GM12878 (cell line): ENCODE measurements at regions not wholly inside any gene's neighbourhood (a gene's known extent, or its start where the extent isn't known, plus 50 kb on each side); places are given as distances from the start of the nearest gene placed in this dataset.

ENCODE experiments used
- EZH2 ChIP-seq: IDR thresholded peaks from 2 replicates; pipeline ENCODE4 v1.6.1; 2012; ENCODE audit warnings: low read depth, mild to moderate bottlenecking, control low read depth, inconsistent platforms, low read length, borderline replicate concordance; ENCODE audit not compliant: control insufficient read depth
- GABPA ChIP-seq: IDR thresholded peaks from 2 replicates; pipeline ENCODE4 v1.6.1; 2014; ENCODE audit warnings: antibody characterized with exemption, low read depth, mild to moderate bottlenecking, inconsistent platforms
- HCFC1 ChIP-seq: fragments of 150-350 bp; IDR thresholded peaks from 2 replicates; pipeline ENCODE4 v1.6.1; 2014; ENCODE audit warnings: low read length
- JUND ChIP-seq: IDR thresholded peaks from 2 replicates; pipeline ENCODE4 v1.6.1; 2012; ENCODE audit warnings: low read depth, mild to moderate bottlenecking, low read length, improper control_type of control experiment, moderate library complexity
- SIN3A ChIP-seq: IDR thresholded peaks from 2 replicates; pipeline ENCODE4 v1.6.1; 2012; ENCODE audit warnings: low read depth, low read length, improper control_type of control experiment
- TF ChIP-seq, protein P1 (sequence below), 3 experiments: IDR thresholded peaks in 2 of 3; conservative IDR thresholded peaks in 1 of 3; 2 replicates each; pipeline ENCODE4 v1.5.1; 2011; ENCODE audit warnings: low read depth in 3 of 3, low read length in 3 of 3, mild to moderate bottlenecking in 3 of 3, control low read depth in 2 of 3, moderate library complexity in 2 of 3, inconsistent platforms in 1 of 3, mixed read lengths in 1 of 3; ENCODE audit not compliant: control insufficient read depth in 2 of 3, insufficient read depth in 1 of 3; ENCODE audit errors: extremely low read depth in 1 of 3
- TF ChIP-seq, protein P2 (sequence below): IDR thresholded peaks from 2 replicates; pipeline ENCODE4 v1.6.1; 2012; ENCODE audit warnings: mild to moderate bottlenecking, low read depth, low read length

- TF ChIP-seq EZH2 = no peak
- TF ChIP-seq, protein P1, sequence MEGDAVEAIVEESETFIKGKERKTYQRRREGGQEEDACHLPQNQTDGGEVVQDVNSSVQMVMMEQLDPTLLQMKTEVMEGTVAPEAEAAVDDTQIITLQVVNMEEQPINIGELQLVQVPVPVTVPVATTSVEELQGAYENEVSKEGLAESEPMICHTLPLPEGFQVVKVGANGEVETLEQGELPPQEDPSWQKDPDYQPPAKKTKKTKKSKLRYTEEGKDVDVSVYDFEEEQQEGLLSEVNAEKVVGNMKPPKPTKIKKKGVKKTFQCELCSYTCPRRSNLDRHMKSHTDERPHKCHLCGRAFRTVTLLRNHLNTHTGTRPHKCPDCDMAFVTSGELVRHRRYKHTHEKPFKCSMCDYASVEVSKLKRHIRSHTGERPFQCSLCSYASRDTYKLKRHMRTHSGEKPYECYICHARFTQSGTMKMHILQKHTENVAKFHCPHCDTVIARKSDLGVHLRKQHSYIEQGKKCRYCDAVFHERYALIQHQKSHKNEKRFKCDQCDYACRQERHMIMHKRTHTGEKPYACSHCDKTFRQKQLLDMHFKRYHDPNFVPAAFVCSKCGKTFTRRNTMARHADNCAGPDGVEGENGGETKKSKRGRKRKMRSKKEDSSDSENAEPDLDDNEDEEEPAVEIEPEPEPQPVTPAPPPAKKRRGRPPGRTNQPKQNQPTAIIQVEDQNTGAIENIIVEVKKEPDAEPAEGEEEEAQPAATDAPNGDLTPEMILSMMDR (IDR thresholded peaks at IDR 0.05 in 2 of 3, conservative IDR thresholded peaks at IDR 0.05 in 1 of 3; ENCODE audit: control insufficient read depth in 2 of 3, extremely low read depth in 1 of 3, insufficient read depth in 1 of 3, low read depth in 3 of 3, low read length in 3 of 3) = no peak
- TF ChIP-seq GABPA = no peak
- TF ChIP-seq SIN3A = no peak
- no peak for TF ChIP-seq JUND
- TF ChIP-seq, protein P2, sequence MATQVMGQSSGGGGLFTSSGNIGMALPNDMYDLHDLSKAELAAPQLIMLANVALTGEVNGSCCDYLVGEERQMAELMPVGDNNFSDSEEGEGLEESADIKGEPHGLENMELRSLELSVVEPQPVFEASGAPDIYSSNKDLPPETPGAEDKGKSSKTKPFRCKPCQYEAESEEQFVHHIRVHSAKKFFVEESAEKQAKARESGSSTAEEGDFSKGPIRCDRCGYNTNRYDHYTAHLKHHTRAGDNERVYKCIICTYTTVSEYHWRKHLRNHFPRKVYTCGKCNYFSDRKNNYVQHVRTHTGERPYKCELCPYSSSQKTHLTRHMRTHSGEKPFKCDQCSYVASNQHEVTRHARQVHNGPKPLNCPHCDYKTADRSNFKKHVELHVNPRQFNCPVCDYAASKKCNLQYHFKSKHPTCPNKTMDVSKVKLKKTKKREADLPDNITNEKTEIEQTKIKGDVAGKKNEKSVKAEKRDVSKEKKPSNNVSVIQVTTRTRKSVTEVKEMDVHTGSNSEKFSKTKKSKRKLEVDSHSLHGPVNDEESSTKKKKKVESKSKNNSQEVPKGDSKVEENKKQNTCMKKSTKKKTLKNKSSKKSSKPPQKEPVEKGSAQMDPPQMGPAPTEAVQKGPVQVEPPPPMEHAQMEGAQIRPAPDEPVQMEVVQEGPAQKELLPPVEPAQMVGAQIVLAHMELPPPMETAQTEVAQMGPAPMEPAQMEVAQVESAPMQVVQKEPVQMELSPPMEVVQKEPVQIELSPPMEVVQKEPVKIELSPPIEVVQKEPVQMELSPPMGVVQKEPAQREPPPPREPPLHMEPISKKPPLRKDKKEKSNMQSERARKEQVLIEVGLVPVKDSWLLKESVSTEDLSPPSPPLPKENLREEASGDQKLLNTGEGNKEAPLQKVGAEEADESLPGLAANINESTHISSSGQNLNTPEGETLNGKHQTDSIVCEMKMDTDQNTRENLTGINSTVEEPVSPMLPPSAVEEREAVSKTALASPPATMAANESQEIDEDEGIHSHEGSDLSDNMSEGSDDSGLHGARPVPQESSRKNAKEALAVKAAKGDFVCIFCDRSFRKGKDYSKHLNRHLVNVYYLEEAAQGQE = no peak
- TF ChIP-seq HCFC1 = no peak
These were observed 582.4 kb upstream of the BRINP1 start for GRCh38 chr9:119951591-119951990.
